ENCODE measurements at regions not wholly inside any gene's neighbourhood (a gene's known extent, or its start where the extent isn't known, plus 50 kb on each side); places are given as distances from the start of the nearest gene placed in this dataset.

GRCh38 chr3:127405010-127405598 is 117.3 kb upstream of the PRR20G start:
- Histone ChIP-seq H3K36me3 (no peaks in the 10 kb centered on the region), H3K9me3 (no peaks in the 10 kb centered on the region), H3K27ac (no peak overlapping the region), H3K27me3 (peaks cover 0 to 7% (median 0%) of the 10 kb centered on the region in 3 donors), H3K4me3 (no peak overlapping the region), H3K4me1 (no peaks in the 10 kb centered on the region)
- 68 to 76% methylated on average over 8 of the region's 8 CpGs for WGBS, 2 donors
- TF ChIP-seq POLR2AphosphoS5 (IDR thresholded peaks at IDR 0.05) (no peak), EP300 (IDR thresholded peaks at IDR 0.05) (no peak), POLR2A (IDR thresholded peaks at IDR 0.05) (no peak)
- TF ChIP-seq, protein P1, sequence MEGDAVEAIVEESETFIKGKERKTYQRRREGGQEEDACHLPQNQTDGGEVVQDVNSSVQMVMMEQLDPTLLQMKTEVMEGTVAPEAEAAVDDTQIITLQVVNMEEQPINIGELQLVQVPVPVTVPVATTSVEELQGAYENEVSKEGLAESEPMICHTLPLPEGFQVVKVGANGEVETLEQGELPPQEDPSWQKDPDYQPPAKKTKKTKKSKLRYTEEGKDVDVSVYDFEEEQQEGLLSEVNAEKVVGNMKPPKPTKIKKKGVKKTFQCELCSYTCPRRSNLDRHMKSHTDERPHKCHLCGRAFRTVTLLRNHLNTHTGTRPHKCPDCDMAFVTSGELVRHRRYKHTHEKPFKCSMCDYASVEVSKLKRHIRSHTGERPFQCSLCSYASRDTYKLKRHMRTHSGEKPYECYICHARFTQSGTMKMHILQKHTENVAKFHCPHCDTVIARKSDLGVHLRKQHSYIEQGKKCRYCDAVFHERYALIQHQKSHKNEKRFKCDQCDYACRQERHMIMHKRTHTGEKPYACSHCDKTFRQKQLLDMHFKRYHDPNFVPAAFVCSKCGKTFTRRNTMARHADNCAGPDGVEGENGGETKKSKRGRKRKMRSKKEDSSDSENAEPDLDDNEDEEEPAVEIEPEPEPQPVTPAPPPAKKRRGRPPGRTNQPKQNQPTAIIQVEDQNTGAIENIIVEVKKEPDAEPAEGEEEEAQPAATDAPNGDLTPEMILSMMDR (IDR thresholded peaks at IDR 0.05) = no peak
- peak; percentile 39 for DNase-seq
- intact Hi-C loops (cut with DNase I) = no loop called here

DNA sequence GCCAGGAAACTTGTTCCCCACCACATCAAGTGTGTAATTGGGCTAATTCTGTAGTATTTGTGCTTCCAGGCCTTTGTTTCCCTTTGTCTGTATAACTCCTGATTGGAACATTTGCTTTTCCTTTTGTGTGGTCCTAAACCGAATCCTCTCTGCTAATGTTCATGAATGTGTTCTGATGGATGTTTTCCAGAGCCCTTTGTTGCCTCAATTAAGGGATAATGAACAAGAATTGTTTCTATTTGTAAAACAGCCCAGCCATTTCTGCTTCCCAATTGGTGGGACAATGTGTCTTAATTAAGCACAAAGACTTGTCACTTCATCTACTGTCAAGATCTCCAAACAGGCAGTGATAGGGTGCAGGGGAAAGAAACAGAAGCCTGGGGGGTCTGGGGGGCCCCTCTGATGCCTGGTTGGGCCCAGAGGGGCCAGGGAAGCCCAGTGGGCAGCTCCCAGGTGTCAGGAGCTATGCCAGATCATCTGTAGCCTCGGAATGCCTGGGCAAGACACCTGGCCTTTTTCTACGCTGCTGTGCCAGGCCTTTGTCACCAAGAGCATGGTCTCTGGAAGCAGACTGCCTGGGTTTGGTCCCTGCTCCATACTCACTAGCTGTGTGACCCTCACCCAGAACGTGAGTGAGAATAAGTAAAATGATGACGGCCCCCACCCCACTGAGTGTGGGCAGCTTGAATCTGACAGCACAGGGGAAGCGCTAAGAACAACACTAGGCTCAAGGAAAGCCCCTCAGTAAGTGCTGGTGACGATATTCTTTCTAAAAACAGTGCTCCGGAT is 116.6 kb upstream of the PRR20G start:
- Histone ChIP-seq H3K4me1 (no peaks in the 10 kb centered on the region), H3K27ac (no peak overlapping the region), H3K27me3 (peaks cover 0 to 7% (median 0%) of the 10 kb centered on the region in 3 donors), H3K4me3 (no peak overlapping the region), H3K36me3 (no peaks in the 10 kb centered on the region), H3K9me3 (no peaks in the 10 kb centered on the region)
- WGBS, 2 donors = 63 to 64% methylated on average over 8 of the region's 8 CpGs
- intact Hi-C loops (cut with DNase I) = no loop called here
- DNase-seq = peak; percentile 26
- TF ChIP-seq, protein P1 (IDR thresholded peaks at IDR 0.05) = no peak
- TF ChIP-seq EP300 (IDR thresholded peaks at IDR 0.05) = no peak
- TF ChIP-seq POLR2A (IDR thresholded peaks at IDR 0.05) = no peak
- TF ChIP-seq POLR2AphosphoS5 (IDR thresholded peaks at IDR 0.05) = no peak

GRCh38 chr3:127403795-127404194 is 115.9 kb upstream of the PRR20G start:
- DNase-seq = peak; percentile 46
- TF ChIP-seq POLR2A (IDR thresholded peaks at IDR 0.05) = no peak
- TF ChIP-seq EP300 (IDR thresholded peaks at IDR 0.05) = no peak
- TF ChIP-seq POLR2AphosphoS5 (IDR thresholded peaks at IDR 0.05) = no peak
- TF ChIP-seq, protein P1 (IDR thresholded peaks at IDR 0.05) = no peak
- Histone ChIP-seq H3K9me3 (no peaks in the 10 kb centered on the region), H3K4me1 (no peaks in the 10 kb centered on the region), H3K27me3 (peaks cover 0 to 7% (median 0%) of the 10 kb centered on the region in 3 donors), H3K36me3 (no peaks in the 10 kb centered on the region), H3K4me3 (no peak overlapping the region), H3K27ac (no peak overlapping the region)
- intact Hi-C loops (cut with DNase I) = no loop called here
- 88 to 95% methylated on average over 2 of the region's 2 CpGs for WGBS, 2 donors

DNA sequence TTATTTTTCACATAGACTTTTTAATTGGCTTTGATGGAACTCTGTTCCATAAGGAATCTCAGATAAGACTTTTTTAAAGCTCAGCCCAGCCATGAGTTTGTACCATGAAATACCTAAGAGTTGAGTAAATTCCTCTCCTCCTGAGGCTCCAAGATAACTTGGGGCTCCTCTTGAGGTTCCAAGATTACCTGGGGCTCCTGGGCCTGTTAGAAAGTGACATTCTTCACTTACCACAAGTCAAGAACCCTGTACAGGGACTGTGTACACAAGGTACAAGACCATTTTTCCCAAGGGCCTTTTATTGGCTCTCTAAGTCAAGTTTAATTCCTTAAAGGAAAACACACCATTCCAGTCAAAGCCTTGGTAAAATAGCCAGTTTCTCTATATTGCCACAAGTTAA is 111.3 kb upstream of the PRR20G start:
- intact Hi-C loops (cut with DNase I) = no loop called here
- Histone ChIP-seq H3K9me3 (no peaks in the 10 kb centered on the region), H3K27ac (no peak overlapping the region), H3K4me1 (no peaks in the 10 kb centered on the region), H3K27me3 (no peaks in the 10 kb centered on the region), H3K4me3 (no peak overlapping the region), H3K36me3 (no peaks in the 10 kb centered on the region)
- TF ChIP-seq, protein P1 (IDR thresholded peaks at IDR 0.05) = no peak
- TF ChIP-seq POLR2A (IDR thresholded peaks at IDR 0.05) (no peak), POLR2AphosphoS5 (IDR thresholded peaks at IDR 0.05) (no peak), EP300 (IDR thresholded peaks at IDR 0.05) (no peak)
- no peak for DNase-seq

Data from sigmoid colon (tissue), 6 donors.